ENCODE measurements at regions not wholly inside any gene's neighbourhood (a gene's known extent, or its start where the extent isn't known, plus 50 kb on each side); places are given as distances from the start of the nearest gene placed in this dataset.

DNA sequence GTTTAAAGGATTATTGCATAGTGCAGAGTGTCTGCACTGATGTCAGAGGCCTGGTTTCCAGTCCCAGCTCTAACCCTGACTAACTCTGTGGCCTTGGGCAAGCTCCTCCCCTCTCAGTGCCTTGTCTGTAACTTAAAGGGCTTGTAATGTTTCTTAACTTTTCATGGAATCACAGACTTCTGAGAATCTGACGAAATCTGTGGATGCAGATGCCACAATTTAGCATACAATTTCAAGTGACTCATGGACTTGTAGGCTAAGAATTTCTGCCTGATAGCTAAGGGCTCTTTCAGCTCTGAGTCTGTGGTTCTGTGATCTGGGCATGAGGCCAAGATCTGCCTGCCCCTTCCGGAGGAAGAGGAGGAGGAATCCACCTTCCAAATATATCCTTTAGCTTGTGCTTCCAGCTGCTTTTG lies 236.9 kb downstream of the AR start:
- Histone ChIP-seq H3K4me3 (no peak overlapping the region), H3K9me3 (no peaks in the 10 kb centered on the region), H3K27me3 (no peaks in the 10 kb centered on the region), H3K27ac (peak overlapping the region; percentile 61 to 75), H3K4me1 (peaks cover 0 to 20% of the 10 kb centered on the region in 2 donors), H3K36me3 (no peaks in the 10 kb centered on the region)
- TF ChIP-seq, protein P1, sequence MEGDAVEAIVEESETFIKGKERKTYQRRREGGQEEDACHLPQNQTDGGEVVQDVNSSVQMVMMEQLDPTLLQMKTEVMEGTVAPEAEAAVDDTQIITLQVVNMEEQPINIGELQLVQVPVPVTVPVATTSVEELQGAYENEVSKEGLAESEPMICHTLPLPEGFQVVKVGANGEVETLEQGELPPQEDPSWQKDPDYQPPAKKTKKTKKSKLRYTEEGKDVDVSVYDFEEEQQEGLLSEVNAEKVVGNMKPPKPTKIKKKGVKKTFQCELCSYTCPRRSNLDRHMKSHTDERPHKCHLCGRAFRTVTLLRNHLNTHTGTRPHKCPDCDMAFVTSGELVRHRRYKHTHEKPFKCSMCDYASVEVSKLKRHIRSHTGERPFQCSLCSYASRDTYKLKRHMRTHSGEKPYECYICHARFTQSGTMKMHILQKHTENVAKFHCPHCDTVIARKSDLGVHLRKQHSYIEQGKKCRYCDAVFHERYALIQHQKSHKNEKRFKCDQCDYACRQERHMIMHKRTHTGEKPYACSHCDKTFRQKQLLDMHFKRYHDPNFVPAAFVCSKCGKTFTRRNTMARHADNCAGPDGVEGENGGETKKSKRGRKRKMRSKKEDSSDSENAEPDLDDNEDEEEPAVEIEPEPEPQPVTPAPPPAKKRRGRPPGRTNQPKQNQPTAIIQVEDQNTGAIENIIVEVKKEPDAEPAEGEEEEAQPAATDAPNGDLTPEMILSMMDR (IDR thresholded peaks at IDR 0.05): no peak
- peak; percentile 82 for DNase-seq (ENCODE audit: low spot score)

DNA sequence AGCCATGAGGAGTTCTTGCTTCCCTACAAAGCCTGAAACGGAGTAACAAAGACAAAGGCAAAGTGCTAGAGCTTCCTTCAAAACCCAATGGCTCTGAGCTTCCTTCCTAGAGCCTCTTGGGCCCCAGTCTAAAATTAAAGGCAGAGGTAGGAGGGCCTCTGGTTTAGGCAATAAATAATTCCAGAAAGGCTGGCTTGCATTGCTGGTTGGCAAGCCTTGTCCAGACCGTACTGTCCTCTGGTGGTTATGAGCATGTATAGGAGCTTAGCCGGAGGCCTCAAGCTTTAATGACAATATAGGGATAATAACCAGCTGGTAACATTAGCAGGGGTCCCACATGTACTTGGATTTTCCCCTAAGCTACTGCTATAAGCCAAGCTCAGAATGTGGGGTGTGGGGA lies 237.3 kb downstream of the AR start:
- Histone ChIP-seq H3K4me3 (no peak overlapping the region), H3K27me3 (no peaks in the 10 kb centered on the region), H3K27ac (peak overlapping the region; percentile 61 to 75), H3K9me3 (no peaks in the 10 kb centered on the region), H3K4me1 (peaks cover 0 to 20% of the 10 kb centered on the region in 2 donors), H3K36me3 (no peaks in the 10 kb centered on the region)
- no peak for DNase-seq (ENCODE audit: low spot score)
- TF ChIP-seq, protein P1 (IDR thresholded peaks at IDR 0.05): peak in 1 of 2 donors; percentile 53

DNA sequence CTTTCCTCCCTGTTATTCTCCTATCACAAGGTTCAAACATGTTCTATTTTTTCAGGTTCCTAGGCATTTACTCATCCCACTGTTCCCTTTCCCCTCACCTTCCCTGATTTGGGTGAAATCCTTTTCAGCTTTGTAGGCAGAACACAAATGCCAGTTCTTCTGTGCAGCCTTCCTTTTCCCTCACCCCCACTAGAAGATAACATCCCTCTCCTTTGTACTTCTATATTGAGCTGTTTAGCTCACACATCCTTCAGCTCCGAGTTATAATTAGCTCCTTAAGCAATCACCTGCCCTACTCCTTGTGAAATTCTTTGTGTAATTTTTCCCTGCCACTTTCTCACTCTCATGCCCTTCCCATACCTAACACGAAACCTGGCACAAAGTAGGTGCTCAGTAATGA lies 240.9 kb downstream of the AR start:
- Histone ChIP-seq H3K27me3 (no peaks in the 10 kb centered on the region), H3K4me3 (no peak overlapping the region), H3K27ac (peak overlapping the region; percentile 25 to 69), H3K4me1 (peaks cover 0 to 19% of the 10 kb centered on the region in 2 donors), H3K9me3 (no peaks in the 10 kb centered on the region), H3K36me3 (no peaks in the 10 kb centered on the region)
- no peak for DNase-seq (ENCODE audit: low spot score)
- TF ChIP-seq, protein P1 (IDR thresholded peaks at IDR 0.05): no peak

DNA sequence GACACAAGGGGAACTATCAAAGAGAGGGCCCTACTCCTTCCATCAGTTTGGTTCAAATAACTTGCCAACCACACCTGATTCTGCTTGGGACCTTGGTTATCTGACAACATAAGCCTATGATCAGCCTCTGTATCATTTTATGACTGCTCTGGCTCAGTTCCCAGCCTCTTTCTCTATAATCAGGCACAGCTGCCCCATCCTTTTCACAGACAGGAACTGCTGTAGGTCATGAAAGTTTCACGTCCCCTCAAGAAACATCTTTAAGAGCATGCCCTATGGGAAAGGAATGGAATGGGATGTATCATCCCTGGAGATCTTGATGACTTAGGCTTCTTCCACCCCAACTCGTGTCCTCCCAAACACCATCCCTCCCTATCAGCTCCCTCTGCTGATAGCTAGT lies 243.4 kb downstream of the AR start:
- no peaks in the 10 kb centered on the region for H3K27me3 ChIP-seq
- no peaks in the 10 kb centered on the region for H3K36me3 ChIP-seq
- H3K9me3 ChIP-seq: no peaks in the 10 kb centered on the region
- no peaks in the 10 kb centered on the region for H3K4me1 ChIP-seq
- no peak for DNase-seq (ENCODE audit: low spot score)
- no peak overlapping the region for H3K27ac ChIP-seq
- no peak overlapping the region for H3K4me3 ChIP-seq
- TF ChIP-seq, protein P1 (IDR thresholded peaks at IDR 0.05): no peak

DNA sequence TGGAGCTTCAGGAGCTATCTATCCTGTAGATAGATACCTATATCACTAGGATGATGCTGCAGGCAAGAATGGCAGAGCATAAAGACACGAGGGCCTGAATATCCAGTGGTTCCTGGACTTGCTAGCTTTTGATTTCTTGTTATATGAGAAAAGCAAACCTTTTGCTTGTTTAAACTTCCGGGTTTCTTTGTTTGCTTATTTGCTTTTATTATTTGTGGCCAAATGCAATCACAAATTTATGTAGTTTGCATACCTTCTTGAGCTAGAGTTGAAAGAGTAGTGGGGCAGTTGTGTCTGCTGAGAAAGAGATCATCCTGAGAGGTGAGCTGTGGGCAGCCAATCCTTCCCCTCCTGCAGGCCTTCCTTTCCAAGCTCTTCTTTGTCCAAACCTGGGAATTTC lies 245.7 kb downstream of the AR start:
- H3K27me3 ChIP-seq: no peaks in the 10 kb centered on the region
- TF ChIP-seq, protein P1 (IDR thresholded peaks at IDR 0.05): no peak
- H3K4me1 ChIP-seq: no peaks in the 10 kb centered on the region
- no peak overlapping the region for H3K27ac ChIP-seq
- no peak overlapping the region for H3K4me3 ChIP-seq
- H3K9me3 ChIP-seq: peaks cover 0 to under 1% of the 10 kb centered on the region in 2 donors
- H3K36me3 ChIP-seq: no peaks in the 10 kb centered on the region
- no peak for DNase-seq (ENCODE audit: low spot score)
